Endothelial cell of umbilical vein (primary cell): ENCODE measurements at regions not wholly inside any gene's neighbourhood (a gene's known extent, or its start where the extent isn't known, plus 50 kb on each side); places are given as distances from the start of the nearest gene placed in this dataset.

Experiments used
- BruUV-seq: library from RNA; stranded (reverse); fragments of 400-500 nt; replicated peaks from 2 replicates; lab custom pipeline; 2021; lab: Mats Ljungman, UMichigan
- CTCF ChIA-PET: fragments of 300-600, 350-600 bp; sonication (Branson Sonifier 250); formaldehyde crosslinking; loops from one replicate; lab custom pipeline; 2021; ENCODE audit warnings: antibody characterized with exemption, inconsistent platforms; lab: Charles Lee
- POLR2A ChIA-PET: fragments of 300-600, 350-600 bp; sonication (Branson Sonifier 250); formaldehyde crosslinking; loops from one replicate; lab custom pipeline; 2021; ENCODE audit warnings: antibody characterized with exemption, inconsistent platforms; lab: Charles Lee
- DNase-seq: peaks from one replicate; pipeline ENCODE4 v3.0.0-alpha.2; 2011; ENCODE audit warnings: low read depth, low spot score
- FAIRE-seq: peaks from 2 replicates; lab custom pipeline; 2011; peaks lifted over from hg19 to GRCh38; lab: Jason Lieb, UNC
- H2AFZ ChIP-seq: 2 replicates; pipeline ENCODE4 v1.6.0; 2012; ENCODE audit warnings: low read depth, low read length, control low read depth, inconsistent platforms
- H3K27ac ChIP-seq: 2 replicates; pipeline ENCODE4 v1.5.1; 2011; ENCODE audit warnings: low read depth, mild to moderate bottlenecking, control low read depth, low read length, moderate library complexity; ENCODE audit not compliant: insufficient read depth
- H3K27me3 ChIP-seq, 2 experiments: 2 replicates each; pipeline versions ENCODE4 v1.6.0 to v1.6.1; 2011; ENCODE audit warnings: low read length in 2 of 2, mixed read lengths in 1 of 2; ENCODE audit not compliant: control insufficient read depth in 2 of 2, insufficient read depth in 2 of 2
- H3K36me3 ChIP-seq, 2 experiments: 2 replicates in 1 of 2; 3 replicates in 1 of 2; pipeline ENCODE4 v1.5.1; 2011; ENCODE audit warnings: low read length in 2 of 2, mild to moderate bottlenecking in 1 of 2, moderate library complexity in 1 of 2; ENCODE audit not compliant: control insufficient read depth in 2 of 2, insufficient read depth in 2 of 2; ENCODE audit errors: extremely low read depth in 1 of 2
- H3K4me1 ChIP-seq: 3 replicates; pipeline ENCODE4 v1.5.1; 2011; ENCODE audit warnings: mild to moderate bottlenecking, low read length; ENCODE audit not compliant: control insufficient read depth, insufficient read depth; ENCODE audit errors: extremely low read depth
- H3K4me2 ChIP-seq: 2 replicates; pipeline ENCODE4 v1.6.1; 2011; ENCODE audit warnings: low read length, control low read depth, mixed read lengths; ENCODE audit not compliant: insufficient read depth
- H3K4me3 ChIP-seq, 3 experiments: fragments of 200-600 bp in 1 of 3; sonication (generic), shearing (Covaris generic) in 1 of 3; replicated peaks in 1 of 3; 2 replicates each; pipeline ENCODE4 v1.5.1; 2011 to 2016; ENCODE audit warnings: control low read depth in 3 of 3, low read length in 3 of 3, mild to moderate bottlenecking in 2 of 3, inconsistent platforms in 1 of 3, low read depth in 1 of 3, moderate library complexity in 1 of 3; ENCODE audit not compliant: insufficient read depth in 1 of 3
- H3K79me2 ChIP-seq: 2 replicates; pipeline ENCODE4 v1.6.0; 2012; ENCODE audit warnings: low read length, inconsistent platforms; ENCODE audit not compliant: control insufficient read depth, insufficient read depth
- H3K9ac ChIP-seq: replicated peaks from 2 replicates; pipeline ENCODE3; 2011; ENCODE audit warnings: low read length, control low read depth; ENCODE audit not compliant: insufficient read depth; ENCODE audit errors: extremely low read depth
- H3K9me1 ChIP-seq: replicated peaks from 3 replicates; pipeline ENCODE4 v1.6.0; 2011; ENCODE audit warnings: mild to moderate bottlenecking, low read length; ENCODE audit not compliant: control insufficient read depth, insufficient read depth; ENCODE audit errors: extremely low read depth
- H3K9me3 ChIP-seq: replicated peaks from 2 replicates; pipeline ENCODE4 v1.5.1; 2012; ENCODE audit warnings: low read length, inconsistent platforms; ENCODE audit not compliant: control insufficient read depth, insufficient read depth
- H4K20me1 ChIP-seq: replicated peaks from 2 replicates; pipeline ENCODE3; 2011; ENCODE audit warnings: mild to moderate bottlenecking, low read length; ENCODE audit not compliant: control insufficient read depth, insufficient read depth; ENCODE audit errors: extremely low read depth
- EZH2 ChIP-seq: IDR thresholded peaks from 2 replicates; pipeline ENCODE4 v1.6.1; 2012; ENCODE audit warnings: borderline replicate concordance, low read depth, mild to moderate bottlenecking, moderate library complexity, low read length, inconsistent platforms; ENCODE audit not compliant: severe bottlenecking
- FOS ChIP-seq: IDR thresholded peaks from 2 replicates; pipeline ENCODE4 v1.6.1; 2011; ENCODE audit warnings: mild to moderate bottlenecking, low read length, moderate library complexity, borderline replicate concordance; ENCODE audit not compliant: insufficient read depth
- GATA2 ChIP-seq: IDR thresholded peaks from 2 replicates; pipeline ENCODE4 v1.7.0; 2011; ENCODE audit warnings: low read depth, mild to moderate bottlenecking, moderate library complexity, mixed read lengths, low read length; ENCODE audit not compliant: insufficient read length, insufficient read depth
- JUN ChIP-seq: IDR thresholded peaks from 2 replicates; pipeline ENCODE4 v1.6.1; 2011; ENCODE audit warnings: borderline replicate concordance, low read depth; ENCODE audit not compliant: insufficient read length, insufficient read depth
- MAX ChIP-seq: IDR thresholded peaks from 2 replicates; pipeline ENCODE4 v1.6.1; 2011; ENCODE audit not compliant: insufficient read depth, insufficient read length
- MYC ChIP-seq: IDR thresholded peaks from one replicate; pipeline ENCODE4 v1.6.1; 2011; ENCODE audit warnings: mild to moderate bottlenecking, low read depth, low read length
- POLR2A ChIP-seq: IDR thresholded peaks from 2 replicates; pipeline ENCODE4 v1.6.1; 2012; ENCODE audit warnings: low read depth, mild to moderate bottlenecking, control low read depth, low read length
- POLR2AphosphoS5 ChIP-seq: IDR thresholded peaks from 2 replicates; pipeline ENCODE4 v1.6.1; 2012; ENCODE audit warnings: low read depth, mild to moderate bottlenecking, control low read depth, low read length, moderate library complexity; ENCODE audit not compliant: insufficient read depth
- dilution Hi-C: fragments of 300-500 bp; cut with MboI; formaldehyde crosslinking; loops from one replicate; pipeline ENCODE4 v1.15.0; 2019; ENCODE audit warnings: low sequenced_read_pairs; ENCODE audit not compliant: extremely low pct_ligation_motif_present
- intact Hi-C: fragments of 100-400 bp; cut with micrococcal nuclease; formaldehyde crosslinking; loops from one replicate; pipeline ENCODE4 v1.10.0; 2022
- TF ChIP-seq, protein P1 (sequence below), 2 donors: IDR thresholded peaks; 1 replicate in 1 of 2; 2 replicates in 1 of 2; pipeline ENCODE4 v1.5.1; 2011; ENCODE audit warnings: low read length in 2 of 2, mild to moderate bottlenecking in 2 of 2, moderate library complexity in 2 of 2, control low read depth in 1 of 2, inconsistent platforms in 1 of 2, low read depth in 1 of 2; ENCODE audit not compliant: insufficient read depth in 1 of 2; ENCODE audit errors: extremely low read depth in 1 of 2

GRCh38 chr1:70586046-70586445, 175.0 kb downstream of the CTH start:
- dilution Hi-C loops = no loop called here
- H3K4me2 ChIP-seq = no peak overlapping the region
- no peak overlapping the region for H3K9ac ChIP-seq
- H3K27me3 ChIP-seq = no peaks in the 10 kb centered on the region
- no peak for FAIRE-seq
- H3K36me3 ChIP-seq = no peaks in the 10 kb centered on the region
- no peak overlapping the region for H3K4me3 ChIP-seq
- no peaks in the 10 kb centered on the region for H3K4me1 ChIP-seq
- H3K9me1 ChIP-seq = no peaks in the 10 kb centered on the region
- no peaks in the 10 kb centered on the region for H3K79me2 ChIP-seq
- intact Hi-C loops = no loop called here
- H2AFZ ChIP-seq = no peak overlapping the region
- POLR2A ChIA-PET = no interaction called here
- H4K20me1 ChIP-seq = no peaks in the 10 kb centered on the region
- H3K27ac ChIP-seq = no peak overlapping the region
- DNase-seq = no peak
- CTCF ChIA-PET = interaction anchor here (0.9 kb wide), 1 partner anchor 11 kb away, joined by 3 read pairs; no protein-coding TSS in a partner anchor
- TF ChIP-seq, protein P1, sequence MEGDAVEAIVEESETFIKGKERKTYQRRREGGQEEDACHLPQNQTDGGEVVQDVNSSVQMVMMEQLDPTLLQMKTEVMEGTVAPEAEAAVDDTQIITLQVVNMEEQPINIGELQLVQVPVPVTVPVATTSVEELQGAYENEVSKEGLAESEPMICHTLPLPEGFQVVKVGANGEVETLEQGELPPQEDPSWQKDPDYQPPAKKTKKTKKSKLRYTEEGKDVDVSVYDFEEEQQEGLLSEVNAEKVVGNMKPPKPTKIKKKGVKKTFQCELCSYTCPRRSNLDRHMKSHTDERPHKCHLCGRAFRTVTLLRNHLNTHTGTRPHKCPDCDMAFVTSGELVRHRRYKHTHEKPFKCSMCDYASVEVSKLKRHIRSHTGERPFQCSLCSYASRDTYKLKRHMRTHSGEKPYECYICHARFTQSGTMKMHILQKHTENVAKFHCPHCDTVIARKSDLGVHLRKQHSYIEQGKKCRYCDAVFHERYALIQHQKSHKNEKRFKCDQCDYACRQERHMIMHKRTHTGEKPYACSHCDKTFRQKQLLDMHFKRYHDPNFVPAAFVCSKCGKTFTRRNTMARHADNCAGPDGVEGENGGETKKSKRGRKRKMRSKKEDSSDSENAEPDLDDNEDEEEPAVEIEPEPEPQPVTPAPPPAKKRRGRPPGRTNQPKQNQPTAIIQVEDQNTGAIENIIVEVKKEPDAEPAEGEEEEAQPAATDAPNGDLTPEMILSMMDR (IDR thresholded peaks at IDR 0.05; ENCODE audit: extremely low read depth in 1 of 2, insufficient read depth in 1 of 2, low read depth in 1 of 2, low read length in 2 of 2) = no peak
- TF ChIP-seq MYC (no peak), MAX (no peak), JUN (no peak)
- no peaks in the 10 kb centered on the region for H3K9me3 ChIP-seq
- no TSS peak for BruUV-seq

- Histone ChIP-seq H3K36me3 (no peaks in the 10 kb centered on the region), H3K4me1 (no peaks in the 10 kb centered on the region), H4K20me1 (no peaks in the 10 kb centered on the region), H3K79me2 (no peaks in the 10 kb centered on the region), H2AFZ (no peak overlapping the region), H3K27me3 (no peaks in the 10 kb centered on the region), H3K27ac (no peak overlapping the region), H3K4me3 (no peak overlapping the region), H3K9me1 (no peaks in the 10 kb centered on the region), H3K9ac (no peak overlapping the region), H3K4me2 (no peak overlapping the region), H3K9me3 (no peaks in the 10 kb centered on the region)
- CTCF ChIA-PET = no interaction called here
- FAIRE-seq = no peak
- intact Hi-C loops = no loop called here
- POLR2A ChIA-PET = no interaction called here
- no peak for TF ChIP-seq JUN
- no peak for TF ChIP-seq FOS
- no peak for TF ChIP-seq EZH2
- TF ChIP-seq MYC = no peak
- TF ChIP-seq, protein P1 (IDR thresholded peaks at IDR 0.05; ENCODE audit: extremely low read depth in 1 of 2, insufficient read depth in 1 of 2, low read depth in 1 of 2, low read length in 2 of 2) = no peak
- TF ChIP-seq POLR2AphosphoS5 = no peak
- TF ChIP-seq MAX = no peak
- no peak for TF ChIP-seq POLR2A
- TF ChIP-seq GATA2 = no peak
- no TSS peak for BruUV-seq
- dilution Hi-C loops = no loop called here
- no peak for DNase-seq
These were observed 176.9 kb downstream of the CTH start for GRCh38 chr1:70587872-70588366.
